H9 (cell line): ENCODE measurements at regions not wholly inside any gene's neighbourhood (a gene's known extent, or its start where the extent isn't known, plus 50 kb on each side); places are given as distances from the start of the nearest gene placed in this dataset.

Experiments used
- DNase-seq: peaks from one replicate; pipeline ENCODE4 v3.0.0-alpha.2; 2017
- H2AFZ ChIP-seq: one replicate; pipeline ENCODE4 v1.6.1; 2013; ENCODE audit warnings: mild to moderate bottlenecking, low read length, control low read depth, moderate library complexity
- H2AK5ac ChIP-seq: 2 replicates; pipeline ENCODE4 v1.6.1; 2013; ENCODE audit warnings: low read length, control low read depth, mixed read lengths; ENCODE audit not compliant: insufficient read length
- H2BK120ac ChIP-seq: one replicate; pipeline ENCODE4 v1.6.1; 2013; ENCODE audit warnings: low read depth, mild to moderate bottlenecking, low read length, control low read depth, inconsistent platforms; ENCODE audit not compliant: poor library complexity, severe bottlenecking
- H2BK12ac ChIP-seq: 2 replicates; pipeline ENCODE4 v1.6.1; 2013; ENCODE audit warnings: low read length, control low read depth, mixed read lengths, low read depth; ENCODE audit not compliant: insufficient read length
- H2BK15ac ChIP-seq: 2 replicates; pipeline ENCODE4 v1.6.1; 2013; ENCODE audit warnings: low read depth, low read length, control low read depth
- H2BK20ac ChIP-seq: one replicate; pipeline ENCODE4 v1.6.1; 2013; ENCODE audit warnings: low read depth, mild to moderate bottlenecking, low read length, control low read depth, inconsistent platforms; ENCODE audit not compliant: poor library complexity, severe bottlenecking
- H2BK5ac ChIP-seq: 2 replicates; pipeline ENCODE4 v1.6.1; 2013; ENCODE audit warnings: low read length, control low read depth, mixed read lengths; ENCODE audit not compliant: insufficient read length
- H3K14ac ChIP-seq: 2 replicates; pipeline ENCODE4 v1.6.1; 2013; ENCODE audit warnings: low read length, control low read depth; ENCODE audit not compliant: insufficient read depth
- H3K18ac ChIP-seq: 2 replicates; pipeline ENCODE4 v1.6.1; 2013; ENCODE audit warnings: low read depth, mild to moderate bottlenecking, mixed read lengths, low read length, control low read depth; ENCODE audit not compliant: insufficient read length
- H3K23ac ChIP-seq: 2 replicates; pipeline ENCODE4 v1.6.1; 2013; ENCODE audit warnings: low read length, control low read depth, mixed read lengths, low read depth; ENCODE audit not compliant: insufficient read length
- H3K23me2 ChIP-seq: 2 replicates; pipeline ENCODE4 v1.6.1; 2013; ENCODE audit warnings: low read depth, mild to moderate bottlenecking, mixed read lengths, low read length, control low read depth; ENCODE audit not compliant: insufficient read length, poor library complexity, severe bottlenecking
- H3K27ac ChIP-seq: 2 replicates; pipeline ENCODE4 v1.5.1; 2013; ENCODE audit warnings: low read length, control low read depth, mixed read lengths, low read depth; ENCODE audit not compliant: insufficient read length
- H3K27me3 ChIP-seq: 2 replicates; pipeline ENCODE4 v1.6.1; 2013; ENCODE audit warnings: low read length, control low read depth, inconsistent platforms; ENCODE audit not compliant: insufficient read depth
- H3K4ac ChIP-seq: 2 replicates; pipeline ENCODE4 v1.6.1; 2013; ENCODE audit warnings: low read depth, mild to moderate bottlenecking, control low read depth, inconsistent platforms, low read length, moderate library complexity
- H3K4me1 ChIP-seq: 2 replicates; pipeline ENCODE4 v1.6.1; 2013; ENCODE audit warnings: low read length, control low read depth, inconsistent platforms; ENCODE audit not compliant: insufficient read depth
- H3K4me2 ChIP-seq: 2 replicates; pipeline ENCODE4 v1.6.1; 2013; ENCODE audit warnings: low read length, control low read depth, mixed read lengths; ENCODE audit not compliant: insufficient read length, insufficient read depth
- H3K56ac ChIP-seq: 2 replicates; pipeline ENCODE4 v1.6.1; 2013; ENCODE audit warnings: low read depth, mild to moderate bottlenecking, mixed read lengths, low read length, control low read depth; ENCODE audit not compliant: insufficient read length
- H3K79me1 ChIP-seq: 2 replicates; pipeline ENCODE4 v1.6.1; 2013; ENCODE audit warnings: low read depth, mild to moderate bottlenecking, moderate library complexity, low read length, control low read depth, inconsistent platforms; ENCODE audit not compliant: insufficient read depth, poor library complexity, severe bottlenecking
- H3K79me2 ChIP-seq: 2 replicates; pipeline ENCODE4 v1.6.1; 2013; ENCODE audit warnings: low read length, control low read depth, inconsistent platforms; ENCODE audit not compliant: insufficient read depth
- H3K9ac ChIP-seq: 2 replicates; pipeline ENCODE4 v1.6.1; 2013; ENCODE audit warnings: low read length, control low read depth, mixed read lengths; ENCODE audit not compliant: insufficient read length; ENCODE audit errors: extremely low read depth
- H3K9me3 ChIP-seq: one replicate; pipeline ENCODE4 v1.6.1; 2013; ENCODE audit warnings: low read depth, low read length, inconsistent platforms; ENCODE audit not compliant: control insufficient read depth
- H3T11ph ChIP-seq: one replicate; pipeline ENCODE4 v1.6.1; 2013; ENCODE audit warnings: mild to moderate bottlenecking, low read length, control low read depth, inconsistent platforms
- H4K20me1 ChIP-seq: one replicate; pipeline ENCODE4 v1.6.1; 2013; ENCODE audit not compliant: control insufficient read depth, insufficient read length, insufficient read depth
- H4K5ac ChIP-seq: 2 replicates; pipeline ENCODE4 v1.6.1; 2013; ENCODE audit warnings: low read depth, mild to moderate bottlenecking, mixed read lengths, low read length, control low read depth; ENCODE audit not compliant: insufficient read length
- H4K8ac ChIP-seq: replicated peaks from 2 replicates; pipeline ENCODE4 v1.6.1; 2013; ENCODE audit warnings: low read length, control low read depth, mixed read lengths, low read depth; ENCODE audit not compliant: insufficient read length
- H4K91ac ChIP-seq: 2 replicates; pipeline ENCODE4 v1.6.1; 2013; ENCODE audit warnings: low read depth, mild to moderate bottlenecking, moderate library complexity, mixed read lengths, low read length, control low read depth; ENCODE audit not compliant: insufficient read length
- H3K27ac Mint-ChIP-seq, 3 experiments: 2 replicates in 2 of 3; 3 replicates in 1 of 3; pipeline ENCODE4 v1.8.0; 2020 to 2021; ENCODE audit warnings: mixed read lengths in 3 of 3, mild to moderate bottlenecking in 1 of 3, moderate library complexity in 1 of 3
- H3K27me3 Mint-ChIP-seq: 2 replicates; pipeline ENCODE4 v1.8.0; 2021; ENCODE audit warnings: low read depth, mild to moderate bottlenecking, moderate library complexity, mixed read lengths
- H3K36me3 Mint-ChIP-seq, 3 experiments: 2 replicates in 2 of 3; 3 replicates in 1 of 3; pipeline ENCODE4 v1.8.0; 2020 to 2021; ENCODE audit warnings: low read depth in 3 of 3, mixed read lengths in 3 of 3; ENCODE audit not compliant: insufficient read depth in 1 of 3
- H3K4me1 Mint-ChIP-seq, 2 experiments: 2 replicates each; pipeline ENCODE4 v1.8.0; 2020; ENCODE audit warnings: mixed read lengths in 2 of 2
- H3K4me3 Mint-ChIP-seq, 2 experiments: 2 replicates in 1 of 2; 3 replicates in 1 of 2; pipeline ENCODE4 v1.8.0; 2020 to 2021; ENCODE audit warnings: mild to moderate bottlenecking in 2 of 2, mixed read lengths in 2 of 2, moderate library complexity in 1 of 2
- H3K9me3 Mint-ChIP-seq, 2 experiments: 2 replicates in 1 of 2; 3 replicates in 1 of 2; pipeline ENCODE4 v1.8.0; 2020; ENCODE audit warnings: mild to moderate bottlenecking in 2 of 2, mixed read lengths in 2 of 2, moderate library complexity in 1 of 2
- CTCF ChIP-seq: fragments of 200-600 bp; sonication (generic); conservative IDR thresholded peaks from 3 replicates; pipeline ENCODE4 v1.8.0; 2021; ENCODE audit warnings: antibody characterized with exemption, mild to moderate bottlenecking
- WGBS: extraction: QIAGEN DNeasy Blood & Tissue Kit; methylation state at CpG from one replicate; pipeline ENCODE4 v1.1.7; 2013; ENCODE audit warnings: missing lambda C conversion rate, low lambda C conversion rate, mixed read lengths; ENCODE audit not compliant: insufficient read length; ENCODE audit errors: extremely low coverage; 5-methylcytosine and 5-hydroxymethylcytosine counted together

DNA sequence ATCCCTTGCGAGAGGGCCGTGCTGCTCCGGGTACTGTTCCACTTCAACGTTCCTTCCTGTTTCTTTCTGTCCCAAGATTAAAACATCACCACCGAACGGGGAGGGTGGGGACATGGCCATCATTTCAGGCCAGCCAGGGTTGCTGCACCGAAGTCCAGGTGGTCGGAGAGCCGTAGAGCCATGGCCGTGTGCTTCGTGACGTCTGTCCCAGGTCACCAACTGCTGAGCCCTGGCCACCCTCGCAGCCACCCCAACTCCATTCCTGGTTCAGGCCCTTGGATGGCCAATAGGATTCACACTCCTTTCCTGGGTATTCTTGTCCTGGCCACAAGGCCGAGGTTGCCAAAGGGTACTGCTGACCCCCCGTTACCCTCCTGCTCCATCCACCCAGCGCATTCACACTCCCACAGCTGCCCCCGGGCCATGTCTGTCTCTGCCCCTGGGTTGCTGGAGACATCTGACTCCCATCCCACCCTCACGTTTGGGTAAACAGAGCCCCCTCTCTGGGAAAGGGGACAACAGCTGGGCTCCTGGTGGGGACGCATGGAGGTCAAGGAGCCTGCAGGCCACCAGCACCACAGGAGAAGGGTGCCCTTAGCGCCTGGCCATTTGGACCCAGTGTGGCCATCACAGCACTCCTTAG is 103.2 kb downstream of the HMX1 start:
- no peak overlapping the region for H4K91ac ChIP-seq
- no CpG with 5 or more reads among the region's 20 CpGs for WGBS
- H2BK20ac ChIP-seq = no peak overlapping the region

More for the DNA sequence above, 103.2 kb downstream of the HMX1 start:
- Histone ChIP-seq H3K18ac (no peak overlapping the region), H2BK5ac (no peak overlapping the region), H3K4me1 (no peaks in the 10 kb centered on the region; the same call in 1 of the 2 replicates), H3T11ph (no peak overlapping the region), H3K27me3 (peaks cover 2% of the 10 kb centered on the region; the same call in 1 of the 2 replicates), H3K56ac (no peak overlapping the region), H2AFZ (no peak overlapping the region), H2BK120ac (no peak overlapping the region), H2AK5ac (no peak overlapping the region), H3K14ac (no peak overlapping the region; the same call in 1 of the 2 replicates), H4K5ac (no peak overlapping the region), H3K9ac (no peak overlapping the region), H3K27ac (no peak overlapping the region), H3K23me2 (no peaks in the 10 kb centered on the region), H2BK12ac (no peak overlapping the region), H3K9me3 (no peaks in the 10 kb centered on the region), H3K23ac (no peak overlapping the region), H3K79me1 (no peaks in the 10 kb centered on the region), H4K8ac (no peak overlapping the region), H3K4ac (no peak overlapping the region), H3K4me2 (no peak overlapping the region), H4K20me1 (no peaks in the 10 kb centered on the region), H3K79me2 (no peaks in the 10 kb centered on the region), H2BK15ac (no peak overlapping the region)
- peaks cover 0 to 3% of the 10 kb centered on the region in 2 experiments; a peak in 1 of 5 replicates for H3K9me3 Mint-ChIP-seq
- no peaks in the 10 kb centered on the region for H3K36me3 Mint-ChIP-seq
- no peak for TF ChIP-seq CTCF
- no peak overlapping the region for H3K4me3 Mint-ChIP-seq
- H3K27me3 Mint-ChIP-seq = peaks cover 8% of the 10 kb centered on the region
- H3K27ac Mint-ChIP-seq = no peak overlapping the region
- DNase-seq = no peak
- H3K4me1 Mint-ChIP-seq = peaks cover 10 to 18% of the 10 kb centered on the region in 2 experiments
